Mucosa of gallbladder (tissue), 1 donor: ENCODE measurements at regions not wholly inside any gene's neighbourhood (a gene's known extent, or its start where the extent isn't known, plus 50 kb on each side); places are given as distances from the start of the nearest gene placed in this dataset.

Source experiments
- DNase-seq: peaks from one replicate; pipeline ENCODE4 v3.0.0-alpha.2; 2020; ENCODE audit warnings: low spot score
- donor health status: DM: no; HTN: no; CAD: no.

DNA sequence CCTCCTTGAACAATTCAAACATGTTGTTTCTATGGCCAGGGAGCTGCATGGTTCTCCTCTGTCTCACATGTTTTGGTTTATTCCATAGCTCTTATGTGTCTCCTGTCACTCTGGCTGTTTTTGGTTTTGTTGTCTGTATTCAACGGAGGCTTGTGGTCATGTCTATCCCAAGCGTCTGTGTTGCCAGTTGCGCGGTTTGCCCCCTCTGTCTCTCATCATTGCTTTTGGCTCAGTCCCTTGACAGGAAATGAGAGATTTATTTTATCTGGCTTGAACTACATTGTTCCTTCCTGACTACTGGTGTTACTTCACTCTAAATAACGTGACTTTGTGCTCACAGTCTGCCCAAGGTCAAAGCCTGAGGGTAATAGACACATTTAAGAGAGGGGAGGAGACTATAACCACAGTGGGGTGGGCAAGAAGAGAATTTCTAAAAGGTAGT, 96.4 kb upstream of the SOX5 start:
- DNase-seq: no peak

DNA sequence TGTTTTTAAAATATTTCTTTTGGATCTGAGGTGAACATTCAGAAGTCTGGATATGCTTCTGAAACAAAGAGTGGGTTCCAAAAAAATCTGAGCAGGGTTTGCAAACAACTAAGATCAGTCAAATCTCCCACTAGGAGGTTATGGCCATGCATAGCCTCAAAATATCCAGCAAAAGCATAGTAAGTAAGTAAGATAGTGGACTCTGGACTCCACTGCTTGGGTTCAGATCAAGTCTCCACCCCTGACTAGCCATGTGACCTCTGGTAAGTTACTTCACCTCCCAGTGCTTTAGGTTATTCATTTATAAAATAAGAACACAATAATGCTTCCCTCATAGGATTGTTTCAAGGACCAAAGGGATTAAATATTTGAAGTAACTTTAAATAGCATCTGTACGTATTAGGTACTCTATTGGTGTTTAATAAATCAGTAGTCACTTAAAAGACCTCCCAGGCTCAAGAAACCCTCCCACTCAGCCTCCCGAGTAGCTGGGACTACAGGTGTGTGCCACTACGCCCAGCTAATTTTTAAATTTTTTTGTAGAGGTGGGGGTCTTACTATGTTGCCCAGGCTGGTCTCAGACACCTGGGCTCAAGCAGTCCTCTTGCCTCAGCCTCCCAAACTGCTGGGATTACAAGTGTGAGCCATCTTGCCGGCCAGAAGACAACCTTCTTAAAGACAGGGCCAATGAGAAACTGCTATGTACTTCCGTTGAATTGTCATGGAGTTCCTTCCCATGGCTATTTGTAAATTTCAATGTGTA, 95.7 kb upstream of the SOX5 start:
- peak; percentile 69 for DNase-seq

DNA sequence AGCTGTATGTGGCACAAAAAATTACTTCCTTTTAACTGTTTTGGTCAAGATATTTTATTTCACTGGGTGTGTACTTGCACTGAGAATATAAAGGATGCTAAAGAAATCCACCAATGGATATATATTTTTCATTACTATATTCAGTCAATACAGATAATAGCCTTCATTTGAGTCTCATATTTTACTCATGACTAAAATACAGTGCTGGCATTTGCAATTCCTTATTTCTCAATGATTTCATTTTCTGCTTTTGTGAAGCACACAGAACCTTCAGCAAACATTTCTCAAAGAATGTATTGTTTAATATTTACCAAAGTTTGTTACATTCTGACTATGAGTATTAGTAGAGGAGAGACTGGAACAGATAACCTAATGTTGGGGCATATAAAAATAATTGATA, 93.2 kb upstream of the SOX5 start:
- DNase-seq: no peak

DNA sequence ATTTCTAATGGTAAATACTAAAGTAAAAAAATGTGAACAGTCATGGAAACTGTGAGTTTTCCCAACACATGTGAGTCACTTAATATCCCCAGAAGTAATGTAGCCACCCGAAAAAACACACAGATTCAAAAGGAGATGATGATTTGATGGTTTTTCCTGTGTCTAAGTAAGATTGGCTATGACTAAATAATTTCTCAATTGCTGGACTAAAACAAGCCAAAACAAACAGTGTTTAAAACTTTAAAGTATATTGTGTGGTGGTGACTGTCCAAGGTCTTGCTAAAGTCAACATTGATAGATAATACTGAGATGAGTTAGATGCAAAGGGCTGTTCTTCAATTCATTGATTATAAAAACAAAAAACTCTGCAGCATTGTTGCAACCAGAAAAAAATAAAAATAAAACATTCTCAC, 89.6 kb upstream of the SOX5 start:
- DNase-seq: no peak

DNA sequence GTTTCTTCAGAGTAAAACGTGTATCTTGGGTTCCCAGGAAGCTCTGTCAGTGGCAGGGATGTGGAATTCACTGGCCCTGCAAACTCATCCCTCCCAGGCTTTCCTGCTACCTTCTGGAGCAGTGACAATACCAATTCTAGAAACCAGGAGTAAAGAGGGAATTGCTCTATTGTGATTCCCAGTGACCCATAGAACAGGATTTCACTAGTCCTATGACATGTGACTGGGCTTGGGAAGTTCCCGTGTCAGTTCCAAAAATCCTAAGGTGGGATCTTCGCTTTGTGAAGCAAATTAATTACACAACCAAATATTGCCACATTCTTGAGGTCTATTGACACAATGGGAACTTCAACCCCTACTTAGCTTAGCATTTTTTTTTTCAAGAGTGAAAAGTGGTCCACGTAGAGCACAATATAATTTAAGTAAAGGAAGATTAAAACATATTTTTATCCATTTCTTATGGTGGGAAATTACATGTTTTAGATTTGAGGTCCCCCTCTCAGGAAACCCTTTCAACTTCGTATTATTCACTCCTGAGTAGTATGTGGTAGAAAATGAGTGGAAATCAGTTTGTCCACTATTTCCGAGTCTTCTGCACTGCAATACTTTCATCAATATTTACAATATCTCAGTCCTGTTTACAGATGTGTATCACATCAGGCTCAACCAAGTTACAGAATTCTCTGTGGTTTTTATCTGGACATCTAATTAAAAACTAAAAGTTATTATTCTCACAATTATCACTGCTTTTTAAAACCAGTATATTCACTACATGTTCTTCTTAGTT, 88.9 kb upstream of the SOX5 start:
- no peak for DNase-seq

DNA sequence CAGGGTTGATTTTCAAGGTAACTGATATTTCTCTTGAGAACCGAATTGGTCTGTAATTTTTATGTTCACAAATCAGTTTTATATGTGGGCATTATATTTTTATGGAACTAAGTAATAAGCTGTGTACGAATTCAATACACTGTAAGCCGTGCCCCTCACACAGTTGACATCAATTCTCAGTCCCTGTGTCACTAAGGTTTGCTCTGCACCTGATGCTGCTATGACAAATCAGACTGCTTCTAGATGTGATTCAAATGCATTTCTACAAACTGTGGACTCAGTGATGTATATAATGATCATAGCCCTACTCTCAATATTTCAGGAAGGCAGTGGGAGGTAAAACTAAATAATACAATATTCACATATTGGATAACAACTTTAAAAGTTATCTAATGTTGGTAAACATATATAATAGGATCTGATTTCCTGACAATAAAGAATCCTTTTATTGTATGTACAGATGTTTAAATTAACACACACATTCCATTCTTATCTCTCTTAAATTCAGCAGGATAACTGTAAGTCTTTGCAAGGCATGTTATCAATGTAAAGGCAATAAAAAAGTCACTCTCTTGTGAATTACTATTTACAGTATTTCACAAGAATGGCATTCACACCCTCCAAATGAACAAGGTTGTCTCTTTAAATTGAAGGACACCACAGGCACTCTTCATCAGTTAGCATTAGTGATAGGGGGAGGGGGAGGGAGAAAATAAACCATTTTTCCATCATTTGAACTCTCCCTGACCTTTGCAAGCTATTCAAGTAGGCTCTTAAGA, 87.2 kb upstream of the SOX5 start:
- DNase-seq: no peak

DNA sequence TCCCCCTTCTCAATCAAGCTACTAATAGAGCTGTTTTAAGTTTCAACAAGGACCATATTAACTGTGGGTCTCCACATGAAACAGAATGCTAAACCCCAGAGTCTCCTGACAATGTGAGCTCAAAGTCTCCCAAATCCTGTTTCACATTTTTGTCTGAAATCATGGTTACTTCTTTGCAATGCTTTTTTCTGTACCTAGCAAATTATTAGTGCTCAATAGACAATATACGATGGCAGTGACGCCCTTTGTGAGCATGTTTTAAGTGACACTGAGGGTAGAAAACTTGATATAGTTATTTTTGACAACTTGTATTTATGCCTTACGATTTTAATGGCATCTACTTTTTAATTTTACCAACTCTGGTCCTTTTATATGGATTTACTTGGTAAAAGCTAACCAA, 85.4 kb upstream of the SOX5 start:
- DNase-seq: no peak

DNA sequence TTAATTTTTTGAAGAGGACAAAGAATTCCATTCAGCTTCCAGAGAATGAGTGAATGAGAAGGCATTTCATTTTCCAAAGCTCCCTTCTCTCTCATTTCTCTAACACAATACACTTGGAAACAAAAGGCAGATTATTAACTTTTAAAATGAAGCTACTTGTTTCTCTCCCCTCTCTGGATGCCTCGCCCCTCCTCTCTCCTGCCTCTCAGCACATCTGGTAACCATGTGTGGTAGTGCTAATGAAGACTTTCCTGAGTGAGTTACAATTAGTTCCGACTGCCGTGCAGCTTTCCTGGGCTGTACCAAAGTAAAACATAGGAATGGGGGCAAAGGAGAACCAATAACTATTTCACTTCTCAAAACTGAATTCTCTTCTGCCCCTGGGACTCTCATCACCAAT, 84.7 kb upstream of the SOX5 start:
- DNase-seq: no peak

DNA sequence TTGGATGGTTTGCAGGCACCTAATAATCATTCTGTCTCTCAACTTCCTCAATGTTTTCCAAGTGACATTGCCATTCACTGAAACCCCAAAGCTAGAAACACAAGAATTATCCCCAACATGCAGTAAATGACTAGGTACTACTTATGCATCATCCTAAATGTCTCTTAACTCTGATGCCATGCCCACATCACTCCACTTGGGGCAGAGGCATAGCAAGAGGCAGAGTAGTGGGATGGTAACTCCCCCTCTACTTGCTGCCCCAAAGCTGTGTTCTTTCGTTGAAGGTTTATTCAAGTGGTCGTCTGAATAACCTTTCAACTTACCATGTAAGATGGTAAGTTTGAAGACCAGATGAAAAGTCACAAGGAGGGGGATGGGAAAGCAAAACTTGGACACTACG, 77.9 kb upstream of the SOX5 start:
- DNase-seq: no peak

DNA sequence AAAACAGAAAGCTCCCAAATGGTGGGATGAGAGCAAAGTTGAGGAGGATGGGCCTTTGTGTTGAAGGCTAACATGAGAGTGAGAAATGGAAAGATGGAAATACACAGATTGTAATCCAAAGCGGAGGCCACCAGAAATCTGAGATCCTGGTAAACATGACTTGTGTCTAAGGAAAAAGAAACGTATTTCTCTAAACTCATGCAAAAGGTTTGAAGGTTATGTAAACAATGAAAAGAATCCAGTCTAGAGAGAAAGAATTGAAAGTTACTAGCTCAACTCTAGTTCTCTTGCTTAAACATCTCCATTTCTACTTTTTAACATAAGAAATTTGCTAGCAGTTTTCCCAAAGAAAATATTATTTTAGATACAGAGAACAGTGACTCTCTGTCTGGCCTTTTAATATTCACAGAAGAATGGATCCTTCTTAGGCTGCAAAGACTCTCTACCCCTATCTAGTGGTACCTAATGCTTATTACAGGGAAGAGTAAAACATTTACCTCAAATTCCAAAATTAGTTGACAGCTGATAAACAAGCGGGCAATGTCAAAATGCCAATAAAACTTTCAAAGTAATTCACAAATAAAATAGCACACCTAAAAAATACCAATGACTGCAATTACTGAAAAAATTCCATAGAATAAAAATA, 75.8 kb upstream of the SOX5 start:
- DNase-seq: no peak

DNA sequence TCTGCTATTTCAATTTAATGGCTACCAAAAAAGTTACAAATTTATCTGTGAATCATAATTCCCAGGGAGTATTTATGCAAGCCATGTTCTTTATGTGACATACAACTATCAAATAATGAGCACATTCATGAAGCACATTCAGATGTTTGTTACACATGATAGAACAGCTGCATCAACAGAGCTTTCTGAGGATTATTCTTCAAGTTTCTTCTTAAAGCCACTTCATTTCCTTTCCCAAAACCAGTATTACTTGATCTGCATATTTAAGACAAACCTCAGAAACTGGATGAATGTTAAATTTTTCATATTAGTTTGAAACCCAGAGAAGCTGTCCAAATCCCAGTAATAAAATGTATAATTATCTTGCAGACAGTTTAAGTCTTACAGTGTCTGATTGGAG, 73.6 kb upstream of the SOX5 start:
- DNase-seq: no peak

DNA sequence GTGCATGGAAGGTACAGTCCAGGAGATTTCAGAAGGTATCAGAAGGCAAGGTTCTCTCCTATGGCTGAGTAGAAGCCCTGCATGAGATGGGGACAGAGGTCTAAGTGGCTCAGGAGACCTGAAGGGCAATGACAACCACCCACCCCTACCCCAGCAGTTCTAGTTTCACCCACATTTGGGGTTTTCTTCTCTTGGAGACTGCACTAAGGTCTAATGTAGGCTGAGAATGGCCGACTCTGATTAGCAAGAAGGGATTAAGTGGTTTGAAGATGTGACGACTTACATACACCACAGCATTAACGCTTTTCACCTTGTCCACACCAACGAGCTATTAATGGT, 71.7 kb upstream of the SOX5 start:
- no peak for DNase-seq

DNA sequence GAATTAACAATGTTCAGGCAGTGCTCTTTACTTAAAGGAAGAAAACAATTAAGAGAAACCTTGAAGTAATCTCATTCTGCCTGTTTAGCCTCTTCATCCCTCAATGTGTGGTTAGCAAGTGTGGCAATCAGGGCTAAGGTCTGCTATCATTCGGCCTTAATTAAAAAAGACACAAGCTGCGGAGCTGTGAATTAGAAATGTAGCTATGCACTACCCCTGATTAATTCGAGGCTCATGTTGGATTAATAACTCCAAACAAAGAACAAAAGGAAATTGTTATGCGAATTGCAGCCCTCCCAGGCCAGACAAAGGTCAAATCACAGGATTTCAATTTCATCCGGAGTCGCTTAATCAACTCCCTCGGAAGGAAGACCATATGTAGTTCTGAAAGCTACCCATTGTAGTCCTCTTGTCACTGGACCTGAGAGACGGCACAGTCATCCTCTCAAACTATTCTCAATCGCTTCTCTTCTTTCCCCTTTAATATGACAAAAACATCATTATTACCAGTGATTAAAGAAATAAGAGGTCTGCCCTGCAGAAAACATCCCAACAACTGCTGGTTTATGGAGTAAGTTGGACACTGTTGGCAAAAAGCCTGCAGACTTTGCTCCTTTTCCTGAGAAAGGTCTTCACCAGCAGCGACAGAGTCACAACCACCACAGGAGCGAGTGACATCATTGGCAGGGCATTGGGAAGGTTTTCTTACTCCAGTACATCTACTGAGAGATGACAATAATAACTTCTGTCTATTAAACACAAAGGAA, 71.1 kb upstream of the SOX5 start:
- DNase-seq: no peak

DNA sequence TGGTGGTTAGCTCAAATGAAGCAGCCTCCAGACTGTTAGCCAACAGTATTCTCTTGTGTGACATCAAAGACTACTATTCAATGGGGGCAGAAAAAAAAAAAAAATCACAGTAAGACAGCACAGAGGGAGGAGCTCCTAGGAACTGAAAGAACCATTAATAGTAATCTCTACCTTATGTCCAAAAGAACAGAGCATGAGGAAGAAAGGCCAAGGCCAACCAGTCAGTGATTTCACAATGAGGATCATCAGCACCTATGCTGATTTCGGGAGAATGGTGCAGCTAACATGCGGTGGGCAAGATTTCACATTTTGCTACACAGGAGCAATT, 66.3 kb upstream of the SOX5 start:
- DNase-seq: no peak

DNA sequence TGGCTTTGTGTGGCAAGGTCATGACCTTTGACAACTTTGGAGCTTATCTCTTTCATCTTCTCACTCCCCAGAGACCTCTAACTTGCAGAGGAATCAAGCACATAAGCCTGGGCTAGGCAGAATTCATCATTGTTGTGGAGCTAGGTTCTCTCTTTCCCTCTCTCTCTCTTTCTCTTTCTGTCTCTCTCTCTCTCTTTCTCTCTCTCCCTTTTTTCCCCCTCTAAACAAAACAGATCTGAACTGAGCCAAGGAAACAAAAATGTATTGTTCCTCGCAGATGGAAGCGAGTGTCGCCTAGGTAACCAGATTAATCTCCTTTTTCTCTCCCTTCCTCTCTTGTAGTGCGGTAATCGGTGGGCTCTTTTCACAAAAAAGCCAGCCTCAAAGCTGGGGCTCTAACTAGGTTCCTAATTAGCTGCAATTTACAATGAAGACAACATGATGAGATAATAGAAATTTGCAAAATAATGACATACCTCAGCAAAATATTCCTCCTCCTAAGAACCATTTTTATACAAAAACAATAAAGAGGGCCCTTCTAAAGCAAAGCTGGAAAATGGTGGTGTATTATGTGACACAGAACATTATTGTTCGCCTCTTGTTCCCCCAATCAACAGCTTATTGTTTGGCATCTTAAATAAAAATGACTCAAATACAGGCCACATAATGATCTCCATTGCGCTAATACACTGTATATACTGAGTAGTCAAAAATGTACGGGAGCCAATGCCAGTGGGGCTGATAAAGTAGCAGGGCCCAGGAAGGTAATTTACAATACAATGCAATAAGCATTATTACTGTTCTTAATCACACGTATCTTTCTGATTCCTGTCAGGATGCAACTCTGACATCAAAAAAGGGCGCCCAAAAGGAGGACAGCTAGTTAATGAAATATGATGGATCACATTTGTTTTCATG, 65.7 kb upstream of the SOX5 start:
- DNase-seq: no peak

DNA sequence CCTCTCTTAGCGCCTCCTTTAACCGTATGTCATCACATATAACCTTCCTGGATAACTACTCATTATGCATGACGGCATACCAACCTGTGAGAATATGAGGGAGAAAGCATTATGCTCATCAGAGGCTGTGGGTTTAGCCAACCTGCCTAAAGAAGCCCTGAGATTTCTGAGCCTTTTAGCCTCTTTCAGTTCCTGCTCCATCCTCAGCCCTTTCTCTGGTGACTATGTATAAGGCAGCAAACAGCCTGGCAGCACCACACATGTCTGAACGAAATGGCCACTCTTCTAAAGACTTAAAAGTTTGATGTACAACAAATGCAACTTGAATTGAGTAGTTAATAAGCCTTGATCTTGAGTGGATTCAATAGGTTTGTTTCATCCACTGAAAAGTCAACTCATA, 64.8 kb upstream of the SOX5 start:
- DNase-seq: no peak

DNA sequence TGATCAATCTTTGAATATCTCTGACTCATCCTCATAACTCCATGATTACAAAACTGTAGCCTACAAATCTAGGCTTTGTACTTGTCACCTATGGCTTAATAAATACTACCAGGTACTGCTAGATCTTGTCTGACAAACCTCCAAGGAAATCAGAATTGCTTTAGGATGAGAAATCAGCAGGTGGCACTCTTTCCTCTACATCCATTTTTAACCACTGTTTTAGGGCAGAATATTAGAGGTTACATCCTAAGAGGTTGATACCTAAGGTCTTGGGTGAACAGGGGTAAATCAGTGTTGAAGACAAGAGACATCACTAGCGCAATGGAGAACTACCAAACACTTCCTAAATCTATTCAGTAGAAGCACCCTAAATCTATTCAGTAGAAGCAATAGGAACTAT, 63.1 kb upstream of the SOX5 start:
- DNase-seq: no peak

DNA sequence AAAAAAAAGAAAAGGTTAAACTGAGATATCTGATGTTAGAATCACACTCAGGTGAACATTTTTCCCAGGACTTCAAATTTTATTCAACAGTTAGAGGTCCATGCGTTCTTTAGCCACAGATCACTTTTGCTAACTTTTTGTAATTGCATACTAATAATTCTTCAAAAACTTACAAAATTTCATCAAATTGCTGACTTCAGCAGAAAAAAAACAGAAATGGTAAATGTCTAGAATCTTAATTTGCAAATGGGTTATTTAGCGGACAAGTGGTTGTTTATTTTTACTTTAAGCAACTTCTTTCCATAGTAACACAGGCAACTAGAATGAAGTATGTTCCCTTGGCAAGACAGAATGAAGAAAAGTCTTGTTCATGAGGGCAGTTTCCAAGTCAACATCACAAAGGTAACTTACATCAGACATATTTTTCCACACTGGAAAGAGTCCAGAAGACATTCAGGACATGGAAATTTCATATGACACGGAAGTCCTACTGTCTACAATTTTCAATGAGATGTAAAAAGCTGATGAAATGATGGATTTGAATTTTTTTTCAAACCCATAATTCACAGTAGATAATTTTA, 62.5 kb upstream of the SOX5 start:
- no peak for DNase-seq

DNA sequence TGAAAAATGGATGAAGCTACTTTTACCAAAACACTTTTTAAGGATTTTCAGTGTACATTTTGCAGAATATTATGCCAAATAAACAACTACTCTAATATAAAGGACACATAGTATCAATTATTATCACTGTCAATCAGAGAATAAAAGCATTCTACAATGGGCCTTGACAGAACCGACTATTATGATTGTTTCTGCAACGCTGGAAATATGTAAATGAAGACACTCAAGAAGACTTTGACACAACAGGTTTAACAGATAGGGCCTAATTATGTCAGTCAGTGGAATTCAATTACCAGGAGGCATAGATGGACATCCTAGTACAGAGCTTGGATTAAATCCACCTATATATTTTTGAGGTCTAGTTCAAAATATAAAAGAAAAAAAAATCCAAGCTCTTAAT, 58.7 kb upstream of the SOX5 start:
- no peak for DNase-seq
